ENCODE measurements at regions not wholly inside any gene's neighbourhood (a gene's known extent, or its start where the extent isn't known, plus 50 kb on each side); places are given as distances from the start of the nearest gene placed in this dataset.

GRCh38 chr6:101286146-101286545, 107.4 kb upstream of the GRIK2 start:
- no peaks in the 10 kb centered on the region for H3K27me3 ChIP-seq (ENCODE audit: insufficient read depth)
- Mint-ChIP-seq H3K4me1 (no peaks in the 10 kb centered on the region), H3K27ac (no peak overlapping the region), H3K36me3 (ENCODE audit: low read depth) (no peaks in the 10 kb centered on the region), H3K4me3 (no peak overlapping the region), H3K27me3 (ENCODE audit: insufficient read depth, low read depth, poor library complexity) (peaks cover 1% of the 10 kb centered on the region), H3K9me3 (no peaks in the 10 kb centered on the region; the same call in 2 of the 3 replicates)
- H3K4me1 ChIP-seq (ENCODE audit: insufficient read depth), result no peaks in the 10 kb centered on the region
- no peak overlapping the region for H3K4me2 ChIP-seq
- TF ChIP-seq NANOG (IDR thresholded peaks at IDR 0.05; ENCODE audit: borderline replicate concordance) (no peak), ETS1 (IDR thresholded peaks at IDR 0.05) (no peak), CREB1 (CRISPR knock-in tag; IDR thresholded peaks at IDR 0.05; ENCODE audit: low read depth) (no peak), STAT1 (IDR thresholded peaks at IDR 0.05; ENCODE audit: unreplicated experiment) (no peak), EZH2phosphoT487 (IDR thresholded peaks at IDR 0.05; ENCODE audit: unreplicated experiment) (no peak)
- H3K36me3 ChIP-seq (ENCODE audit: insufficient read depth), result no peaks in the 10 kb centered on the region; the same call in 1 of the 2 replicates
- H2AFZ ChIP-seq, result no peak overlapping the region
- DNase-seq (ENCODE audit: low spot score), result no peak
- no peak overlapping the region for H3K27ac ChIP-seq (ENCODE audit: low read depth)
- no peak for ATAC-seq
- H4K20me1 ChIP-seq (replicated peaks; ENCODE audit: insufficient read depth), result no peaks in the 10 kb centered on the region
- H3F3A ChIP-seq (replicated peaks; ENCODE audit: low read depth), result no peaks in the 10 kb centered on the region
- no peaks in the 10 kb centered on the region for H3K79me2 ChIP-seq (replicated peaks; ENCODE audit: insufficient read depth)
- H3K9me2 ChIP-seq (ENCODE audit: insufficient read depth), result peaks cover 10% of the 10 kb centered on the region; the same call in 1 of the 2 replicates
- no peak overlapping the region for H3K4me3 ChIP-seq

GRCh38 chr6:101290346-101290745, 103.2 kb upstream of the GRIK2 start:
- H2AFZ ChIP-seq, result no peak overlapping the region
- H3K4me3 ChIP-seq, result no peak overlapping the region
- no peak overlapping the region for H3K27ac Mint-ChIP-seq
- DNase-seq (ENCODE audit: low spot score), result no peak
- H3K27me3 ChIP-seq (ENCODE audit: insufficient read depth), result no peaks in the 10 kb centered on the region
- H3K27ac ChIP-seq (ENCODE audit: low read depth), result no peak overlapping the region
- peaks cover 25% of the 10 kb centered on the region for H3K9me3 Mint-ChIP-seq
- H3K9me2 ChIP-seq (ENCODE audit: insufficient read depth), result no peaks in the 10 kb centered on the region
- H3K36me3 Mint-ChIP-seq (ENCODE audit: low read depth), result peaks cover 23% of the 10 kb centered on the region
- no peaks in the 10 kb centered on the region for H3K36me3 ChIP-seq (ENCODE audit: insufficient read depth)
- no peaks in the 10 kb centered on the region for H3K27me3 Mint-ChIP-seq (ENCODE audit: insufficient read depth, low read depth, poor library complexity)
- no peak for ATAC-seq
- TF ChIP-seq ETS1 (IDR thresholded peaks at IDR 0.05) (no peak), REST (IDR thresholded peaks at IDR 0.05; ENCODE audit: unreplicated experiment) (no peak), ZNF114 (CRISPR knock-in tag; IDR thresholded peaks at IDR 0.05) (no peak), EZH2phosphoT487 (IDR thresholded peaks at IDR 0.05; ENCODE audit: unreplicated experiment) (no peak)
- H3K79me2 ChIP-seq (replicated peaks; ENCODE audit: insufficient read depth), result no peaks in the 10 kb centered on the region
- H3K4me1 ChIP-seq (ENCODE audit: insufficient read depth), result no peaks in the 10 kb centered on the region
- no peaks in the 10 kb centered on the region for H3F3A ChIP-seq (replicated peaks; ENCODE audit: low read depth)
- H3K4me3 Mint-ChIP-seq, result no peak overlapping the region
- no peaks in the 10 kb centered on the region; the same call in 2 of the 3 replicates for H3K4me1 Mint-ChIP-seq
- no peaks in the 10 kb centered on the region for H4K20me1 ChIP-seq (replicated peaks; ENCODE audit: insufficient read depth)
- H3K4me2 ChIP-seq, result no peak overlapping the region
